HEK293 (cell line): ENCODE measurements at regions not wholly inside any gene's neighbourhood (a gene's known extent, or its start where the extent isn't known, plus 50 kb on each side); places are given as distances from the start of the nearest gene placed in this dataset.

Experiments used
- CTCF ChIA-PET: fragments of 350-600 bp; formaldehyde crosslinking; extraction: SDS; loops from one replicate; lab custom pipeline; 2021; ENCODE audit warnings: antibody characterized with exemption; lab: Yijun Ruan, JAX
- POLR2A ChIA-PET: fragments of 300-600 bp; formaldehyde crosslinking; extraction: SDS; loops from one replicate; lab custom pipeline; 2020; ENCODE audit warnings: antibody characterized with exemption, inconsistent platforms; lab: Yijun Ruan, JAX
- H3K27ac ChIP-seq: fragments of 200-500 bp; sonication (Bioruptor generic); 2 replicates; pipeline ENCODE4 v1.5.1; 2014; ENCODE audit warnings: low read depth, low read length, control low read depth, inconsistent platforms; ENCODE audit errors: extremely low read depth
- H3K36me3 ChIP-seq, 2 experiments: fragments of 200-500 bp in 1 of 2; sonication (Bioruptor generic) in 1 of 2; 1 replicate in 1 of 2; 2 replicates in 1 of 2; pipeline ENCODE4 v1.5.1; 2014 to 2017; ENCODE audit warnings: inconsistent platforms in 2 of 2, low read length in 2 of 2; ENCODE audit not compliant: control insufficient read depth in 2 of 2, insufficient read depth in 1 of 2
- H3K4me1 ChIP-seq: fragments of 200-500 bp; sonication (Bioruptor generic); 2 replicates; pipeline ENCODE4 v1.5.1; 2014; ENCODE audit warnings: mild to moderate bottlenecking, low read length, inconsistent platforms; ENCODE audit not compliant: control insufficient read depth, insufficient read depth
- H3K4me3 ChIP-seq: 2 replicates; pipeline ENCODE4 v1.5.1; 2011; ENCODE audit warnings: low read depth, mild to moderate bottlenecking, control low read depth, low read length, moderate library complexity
- H3K9me3 ChIP-seq: fragments of 200-500 bp; sonication (Bioruptor generic); 2 replicates; pipeline ENCODE4 v1.5.1; 2014; ENCODE audit warnings: low read depth, low read length, inconsistent platforms; ENCODE audit not compliant: control insufficient read depth, insufficient read depth
- BCL11A ChIP-seq: fragments of 450-650 bp; formaldehyde crosslinking; IDR thresholded peaks from 2 replicates; pipeline ENCODE4 v1.5.1; 2016; ENCODE audit warnings: low read depth, missing biosample characterization, missing genetic modification characterization
- GFI1B ChIP-seq: fragments of 450-650 bp; formaldehyde crosslinking; IDR thresholded peaks from 2 replicates; pipeline ENCODE4 v1.5.1; 2016; ENCODE audit warnings: missing biosample characterization, missing genetic modification characterization
- GLIS1 ChIP-seq: fragments of 450-650 bp; formaldehyde crosslinking; IDR thresholded peaks from 2 replicates; pipeline ENCODE4 v1.5.1; 2016; ENCODE audit warnings: missing biosample characterization, missing genetic modification characterization
- GLIS2 ChIP-seq: fragments of 450-650 bp; formaldehyde crosslinking; IDR thresholded peaks from 2 replicates; pipeline ENCODE4 v1.5.1; 2016; ENCODE audit warnings: missing biosample characterization, missing genetic modification characterization
- PRDM10 ChIP-seq: fragments of 450-650 bp; formaldehyde crosslinking; IDR thresholded peaks from 2 replicates; pipeline ENCODE4 v1.5.1; 2016; ENCODE audit warnings: missing biosample characterization, missing genetic modification characterization
- RBAK ChIP-seq: fragments of 450-650 bp; formaldehyde crosslinking; IDR thresholded peaks from 2 replicates; pipeline ENCODE4 v1.5.1; 2016; ENCODE audit warnings: missing biosample characterization, missing genetic modification characterization
- ZBTB44 ChIP-seq: fragments of 450-650 bp; IDR thresholded peaks from 2 replicates; pipeline ENCODE4 v1.5.1; 2018; ENCODE audit warnings: missing biosample characterization, mild to moderate bottlenecking, missing genetic modification characterization
- ZNF140 ChIP-seq: fragments of 450-650 bp; formaldehyde crosslinking; IDR thresholded peaks from 2 replicates; pipeline ENCODE4 v1.5.1; 2016; ENCODE audit warnings: missing biosample characterization, missing genetic modification characterization
- ZNF169 ChIP-seq: fragments of 450-650 bp; formaldehyde crosslinking; IDR thresholded peaks from 2 replicates; pipeline ENCODE4 v1.5.1; 2016; ENCODE audit warnings: missing biosample characterization, missing genetic modification characterization
- ZNF548 ChIP-seq: fragments of 450-650 bp; formaldehyde crosslinking; IDR thresholded peaks from 2 replicates; pipeline ENCODE4 v1.5.1; 2016; ENCODE audit warnings: missing biosample characterization, missing genetic modification characterization
- TF ChIP-seq, protein P1 (sequence below): fragments of 450-650 bp; formaldehyde crosslinking; IDR thresholded peaks from 2 replicates; pipeline ENCODE4; 2016; ENCODE audit warnings: missing biosample characterization, missing genetic modification characterization
- TF ChIP-seq, protein P2 (sequence below): fragments of 450-650 bp; formaldehyde crosslinking; IDR thresholded peaks from 2 replicates; pipeline ENCODE4 v1.5.1; 2016; ENCODE audit warnings: missing biosample characterization, missing genetic modification characterization, borderline replicate concordance

- H3K4me3 ChIP-seq, result no peak overlapping the region
- TF ChIP-seq, protein P1, sequence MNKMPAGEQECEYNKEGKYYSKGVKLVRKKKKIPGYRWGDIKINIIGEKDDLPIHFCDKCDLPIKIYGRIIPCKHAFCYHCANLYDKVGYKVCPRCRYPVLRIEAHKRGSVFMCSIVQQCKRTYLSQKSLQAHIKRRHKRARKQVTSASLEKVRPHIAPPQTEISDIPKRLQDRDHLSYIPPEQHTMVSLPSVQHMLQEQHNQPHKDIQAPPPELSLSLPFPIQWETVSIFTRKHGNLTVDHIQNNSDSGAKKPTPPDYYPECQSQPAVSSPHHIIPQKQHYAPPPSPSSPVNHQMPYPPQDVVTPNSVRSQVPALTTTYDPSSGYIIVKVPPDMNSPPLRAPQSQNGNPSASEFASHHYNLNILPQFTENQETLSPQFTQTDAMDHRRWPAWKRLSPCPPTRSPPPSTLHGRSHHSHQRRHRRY (tag by site-specific recombination), result no peak
- TF ChIP-seq BCL11A, result no peak
- TF ChIP-seq ZNF548, result no peak
- TF ChIP-seq GFI1B (tag by site-specific recombination), result no peak
- TF ChIP-seq PRDM10 (tag by site-specific recombination), result no peak
- no peak for TF ChIP-seq ZBTB44 (tag by site-specific recombination)
- no peak for TF ChIP-seq GLIS1 (tag by site-specific recombination)
- TF ChIP-seq ZNF169 (tag by site-specific recombination), result no peak
- TF ChIP-seq, protein P2, sequence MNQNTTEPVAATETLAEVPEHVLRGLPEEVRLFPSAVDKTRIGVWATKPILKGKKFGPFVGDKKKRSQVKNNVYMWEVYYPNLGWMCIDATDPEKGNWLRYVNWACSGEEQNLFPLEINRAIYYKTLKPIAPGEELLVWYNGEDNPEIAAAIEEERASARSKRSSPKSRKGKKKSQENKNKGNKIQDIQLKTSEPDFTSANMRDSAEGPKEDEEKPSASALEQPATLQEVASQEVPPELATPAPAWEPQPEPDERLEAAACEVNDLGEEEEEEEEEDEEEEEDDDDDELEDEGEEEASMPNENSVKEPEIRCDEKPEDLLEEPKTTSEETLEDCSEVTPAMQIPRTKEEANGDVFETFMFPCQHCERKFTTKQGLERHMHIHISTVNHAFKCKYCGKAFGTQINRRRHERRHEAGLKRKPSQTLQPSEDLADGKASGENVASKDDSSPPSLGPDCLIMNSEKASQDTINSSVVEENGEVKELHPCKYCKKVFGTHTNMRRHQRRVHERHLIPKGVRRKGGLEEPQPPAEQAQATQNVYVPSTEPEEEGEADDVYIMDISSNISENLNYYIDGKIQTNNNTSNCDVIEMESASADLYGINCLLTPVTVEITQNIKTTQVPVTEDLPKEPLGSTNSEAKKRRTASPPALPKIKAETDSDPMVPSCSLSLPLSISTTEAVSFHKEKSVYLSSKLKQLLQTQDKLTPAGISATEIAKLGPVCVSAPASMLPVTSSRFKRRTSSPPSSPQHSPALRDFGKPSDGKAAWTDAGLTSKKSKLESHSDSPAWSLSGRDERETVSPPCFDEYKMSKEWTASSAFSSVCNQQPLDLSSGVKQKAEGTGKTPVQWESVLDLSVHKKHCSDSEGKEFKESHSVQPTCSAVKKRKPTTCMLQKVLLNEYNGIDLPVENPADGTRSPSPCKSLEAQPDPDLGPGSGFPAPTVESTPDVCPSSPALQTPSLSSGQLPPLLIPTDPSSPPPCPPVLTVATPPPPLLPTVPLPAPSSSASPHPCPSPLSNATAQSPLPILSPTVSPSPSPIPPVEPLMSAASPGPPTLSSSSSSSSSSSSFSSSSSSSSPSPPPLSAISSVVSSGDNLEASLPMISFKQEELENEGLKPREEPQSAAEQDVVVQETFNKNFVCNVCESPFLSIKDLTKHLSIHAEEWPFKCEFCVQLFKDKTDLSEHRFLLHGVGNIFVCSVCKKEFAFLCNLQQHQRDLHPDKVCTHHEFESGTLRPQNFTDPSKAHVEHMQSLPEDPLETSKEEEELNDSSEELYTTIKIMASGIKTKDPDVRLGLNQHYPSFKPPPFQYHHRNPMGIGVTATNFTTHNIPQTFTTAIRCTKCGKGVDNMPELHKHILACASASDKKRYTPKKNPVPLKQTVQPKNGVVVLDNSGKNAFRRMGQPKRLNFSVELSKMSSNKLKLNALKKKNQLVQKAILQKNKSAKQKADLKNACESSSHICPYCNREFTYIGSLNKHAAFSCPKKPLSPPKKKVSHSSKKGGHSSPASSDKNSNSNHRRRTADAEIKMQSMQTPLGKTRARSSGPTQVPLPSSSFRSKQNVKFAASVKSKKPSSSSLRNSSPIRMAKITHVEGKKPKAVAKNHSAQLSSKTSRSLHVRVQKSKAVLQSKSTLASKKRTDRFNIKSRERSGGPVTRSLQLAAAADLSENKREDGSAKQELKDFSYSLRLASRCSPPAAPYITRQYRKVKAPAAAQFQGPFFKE (tag by site-specific recombination), result no peak
- TF ChIP-seq GLIS2 (tag by site-specific recombination), result no peak
- no peak for TF ChIP-seq RBAK (tag by site-specific recombination)
- TF ChIP-seq ZNF140 (tag by site-specific recombination), result no peak
- TF ChIP-seq, all 188 proteins: peak for 0
- Histone ChIP-seq H3K4me1 (no peaks in the 10 kb centered on the region), H3K9me3 (no peaks in the 10 kb centered on the region), H3K27ac (no peak overlapping the region), H3K36me3 (no peaks in the 10 kb centered on the region)
- ChIA-PET CTCF (interaction anchor here (0.5 to 0.7 kb wide), 2 partner anchors 9 to 21 kb away, joined by 3 read pairs; no protein-coding TSS in a partner anchor), POLR2A (no interaction called here)
These were observed 273.6 kb downstream of the SHOX2 start for GRCh38 chr3:157832588-157832987.
